ENCODE measurements at regions not wholly inside any gene's neighbourhood (a gene's known extent, or its start where the extent isn't known, plus 50 kb on each side); places are given as distances from the start of the nearest gene placed in this dataset.

DNA sequence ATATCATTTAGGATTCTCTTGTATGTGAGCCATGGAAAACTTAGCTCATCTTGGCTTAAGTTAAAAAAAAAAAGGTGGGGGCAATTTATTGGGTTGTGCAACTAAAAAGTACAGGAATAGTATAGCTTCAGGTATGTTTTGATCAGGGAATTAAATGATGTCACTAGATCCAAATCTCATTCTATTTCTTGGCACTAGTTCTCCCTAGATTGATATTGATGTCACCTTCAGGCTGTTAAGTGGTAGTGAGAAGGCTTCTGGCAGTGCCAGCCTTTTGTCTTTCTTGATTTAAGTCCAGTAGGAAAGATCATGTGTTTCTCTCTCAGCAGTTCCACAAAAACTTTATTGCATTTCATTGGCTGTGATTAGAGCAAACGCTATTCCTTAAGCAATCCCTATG lies 65.0 kb upstream of the ZBED5 start:
- intact Hi-C loops (cut with micrococcal nuclease) = no loop called here
- Mint-ChIP-seq H3K27ac (no peak overlapping the region), H3K4me1 (ENCODE audit: low read depth) (no peaks in the 10 kb centered on the region), H3K27me3 (ENCODE audit: insufficient read depth) (peaks cover 13% of the 10 kb centered on the region), H3K36me3 (ENCODE audit: low read depth) (no peaks in the 10 kb centered on the region), H3K9me3 (peaks cover 11% of the 10 kb centered on the region), H3K4me3 (no peak overlapping the region)
- DNase-seq (ENCODE audit: low spot score) = no peak

DNA sequence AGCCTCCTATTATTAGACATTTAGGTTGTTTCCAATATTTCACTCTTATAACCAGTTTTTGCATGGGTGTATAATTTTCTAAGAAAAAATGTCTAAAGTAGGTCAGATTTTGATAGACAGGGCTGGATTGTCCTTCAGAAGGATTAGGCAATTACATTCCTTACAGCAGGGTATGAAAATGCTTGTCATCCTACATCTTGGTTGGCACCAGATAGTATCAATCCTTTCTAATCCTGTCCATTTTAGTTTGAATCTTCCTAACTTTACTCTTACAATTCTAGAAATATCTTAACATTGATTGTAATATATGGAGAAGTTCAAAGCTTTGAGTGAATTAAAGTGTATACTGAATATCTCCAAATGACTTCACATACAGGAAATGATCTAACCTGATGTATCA lies 63.0 kb upstream of the ZBED5 start:
- no peak overlapping the region for H3K4me3 Mint-ChIP-seq
- H3K27me3 Mint-ChIP-seq (ENCODE audit: insufficient read depth) = peaks cover 3% of the 10 kb centered on the region
- H3K9me3 Mint-ChIP-seq = peaks cover 22% of the 10 kb centered on the region
- no peaks in the 10 kb centered on the region for H3K36me3 Mint-ChIP-seq (ENCODE audit: low read depth)
- intact Hi-C loops (cut with micrococcal nuclease) = no loop called here
- no peak for DNase-seq (ENCODE audit: low spot score)
- H3K27ac Mint-ChIP-seq = no peak overlapping the region
- no peaks in the 10 kb centered on the region for H3K4me1 Mint-ChIP-seq (ENCODE audit: low read depth)

DNA sequence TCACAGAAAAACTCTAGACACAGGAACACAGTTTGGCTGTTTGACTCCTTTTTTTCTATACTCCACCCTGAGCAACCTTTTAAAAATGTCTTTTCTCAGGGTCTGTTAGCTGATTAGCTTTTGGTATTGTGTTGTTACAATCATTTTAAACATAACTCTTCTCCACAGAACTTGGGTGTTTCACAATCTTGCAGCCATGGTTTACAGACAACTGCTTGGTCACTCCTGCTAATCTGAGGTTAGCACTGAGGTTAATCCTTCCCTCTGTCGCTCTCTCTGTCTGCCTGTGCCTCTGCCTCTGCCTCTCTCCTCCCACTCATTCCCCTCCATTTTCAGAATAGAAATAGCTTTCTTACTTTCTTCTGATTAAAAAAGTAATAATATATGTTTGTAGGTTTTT lies 62.4 kb upstream of the ZBED5 start:
- no peak overlapping the region for H3K4me3 Mint-ChIP-seq
- peak overlapping the region; percentile 15 for H3K27ac Mint-ChIP-seq
- H3K9me3 Mint-ChIP-seq = peaks cover 22% of the 10 kb centered on the region
- intact Hi-C loops (cut with micrococcal nuclease) = no loop called here
- H3K36me3 Mint-ChIP-seq (ENCODE audit: low read depth) = no peaks in the 10 kb centered on the region
- no peak for DNase-seq (ENCODE audit: low spot score)
- H3K27me3 Mint-ChIP-seq (ENCODE audit: insufficient read depth) = peaks cover 3% of the 10 kb centered on the region
- H3K4me1 Mint-ChIP-seq (ENCODE audit: low read depth) = no peaks in the 10 kb centered on the region

DNA sequence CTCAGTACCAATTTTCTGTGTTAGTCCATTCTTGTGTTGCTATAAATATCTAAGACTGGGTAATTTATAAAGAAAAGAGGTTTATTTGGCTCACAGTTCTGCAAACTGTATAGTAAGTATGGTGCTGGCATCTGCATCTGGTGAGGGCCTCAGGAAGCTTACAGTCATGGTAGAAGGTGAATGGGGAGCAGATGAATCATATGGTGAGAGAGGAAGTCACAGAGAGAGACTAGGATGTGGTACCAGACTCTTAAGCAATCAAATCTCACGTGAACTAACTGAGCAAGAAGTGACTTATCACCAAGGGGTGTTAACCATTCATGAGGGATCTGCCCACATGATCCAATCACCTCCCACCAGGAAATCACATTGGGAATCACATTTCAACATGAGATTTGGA lies 60.8 kb upstream of the ZBED5 start:
- H3K9me3 Mint-ChIP-seq = peaks cover 22% of the 10 kb centered on the region
- no peak overlapping the region for H3K27ac Mint-ChIP-seq
- no peaks in the 10 kb centered on the region for H3K4me1 Mint-ChIP-seq (ENCODE audit: low read depth)
- no peak for DNase-seq (ENCODE audit: low spot score)
- no peaks in the 10 kb centered on the region for H3K36me3 Mint-ChIP-seq (ENCODE audit: low read depth)
- no peak overlapping the region for H3K4me3 Mint-ChIP-seq
- intact Hi-C loops (cut with micrococcal nuclease) = no loop called here
- H3K27me3 Mint-ChIP-seq (ENCODE audit: insufficient read depth) = peaks cover 2% of the 10 kb centered on the region

DNA sequence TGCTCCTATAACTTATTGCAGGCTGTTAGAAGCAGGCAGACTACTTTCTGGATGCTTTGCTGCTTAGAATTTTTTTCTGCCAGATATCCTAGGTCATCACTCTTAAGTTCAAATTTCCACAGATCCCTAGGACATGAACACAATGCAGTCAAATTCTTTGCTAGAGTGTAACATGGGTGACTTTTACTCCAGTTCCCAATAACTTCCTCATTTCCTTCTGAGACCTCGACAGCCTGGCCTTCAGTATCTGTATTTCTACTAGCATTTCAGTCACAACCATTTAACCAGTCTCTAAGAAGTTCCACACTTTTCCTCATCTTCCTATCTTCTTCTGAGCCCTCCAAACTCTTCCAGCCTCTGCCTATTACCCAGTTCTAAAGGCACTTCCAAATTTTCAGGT lies 60.4 kb upstream of the ZBED5 start:
- no peak for DNase-seq (ENCODE audit: low spot score)
- peaks cover 2% of the 10 kb centered on the region for H3K27me3 Mint-ChIP-seq (ENCODE audit: insufficient read depth)
- intact Hi-C loops (cut with micrococcal nuclease) = no loop called here
- H3K4me1 Mint-ChIP-seq (ENCODE audit: low read depth) = no peaks in the 10 kb centered on the region
- no peaks in the 10 kb centered on the region for H3K36me3 Mint-ChIP-seq (ENCODE audit: low read depth)
- H3K27ac Mint-ChIP-seq = no peak overlapping the region
- H3K9me3 Mint-ChIP-seq = peaks cover 22% of the 10 kb centered on the region
- H3K4me3 Mint-ChIP-seq = no peak overlapping the region

DNA sequence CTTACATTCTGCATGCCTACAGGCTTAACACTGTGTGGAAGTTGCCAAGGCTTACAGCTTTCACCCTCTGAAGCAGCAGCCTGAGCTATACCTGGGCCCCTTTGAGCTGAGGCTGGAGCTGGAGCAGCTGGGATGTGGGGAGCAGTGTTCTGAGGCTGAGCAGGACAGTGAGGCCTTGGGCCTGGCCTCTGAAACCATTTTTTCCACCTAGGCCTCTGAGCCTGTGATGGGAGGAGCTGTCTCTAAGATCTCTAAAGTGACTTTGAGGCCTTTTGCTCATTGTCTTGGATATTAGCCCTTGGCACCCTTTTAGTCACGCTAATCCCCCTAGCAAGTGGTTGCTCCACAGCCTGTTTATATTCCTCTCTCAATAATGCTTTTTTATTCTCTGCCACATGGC lies 59.9 kb upstream of the ZBED5 start:
- no peaks in the 10 kb centered on the region for H3K36me3 Mint-ChIP-seq (ENCODE audit: low read depth)
- no peaks in the 10 kb centered on the region for H3K4me1 Mint-ChIP-seq (ENCODE audit: low read depth)
- peaks cover 2% of the 10 kb centered on the region for H3K27me3 Mint-ChIP-seq (ENCODE audit: insufficient read depth)

GRCh38 chr11:10916665-10917064 lies 58.8 kb upstream of the ZBED5 start:
- H3K9me3 Mint-ChIP-seq = peaks cover 22% of the 10 kb centered on the region
- H3K27me3 Mint-ChIP-seq (ENCODE audit: insufficient read depth) = peaks cover 2% of the 10 kb centered on the region
- H3K4me3 Mint-ChIP-seq = no peak overlapping the region
- DNase-seq (ENCODE audit: low spot score) = no peak
- intact Hi-C loops (cut with micrococcal nuclease) = no loop called here
- H3K36me3 Mint-ChIP-seq (ENCODE audit: low read depth) = no peaks in the 10 kb centered on the region
- no peak overlapping the region for H3K27ac Mint-ChIP-seq
- H3K4me1 Mint-ChIP-seq (ENCODE audit: low read depth) = no peaks in the 10 kb centered on the region

More for the DNA sequence above, 59.9 kb upstream of the ZBED5 start:
- Mint-ChIP-seq H3K9me3 (peaks cover 22% of the 10 kb centered on the region), H3K4me3 (no peak overlapping the region), H3K27ac (no peak overlapping the region)
- no peak for DNase-seq (ENCODE audit: low spot score)
- intact Hi-C loops (cut with micrococcal nuclease) = no loop called here

DNA sequence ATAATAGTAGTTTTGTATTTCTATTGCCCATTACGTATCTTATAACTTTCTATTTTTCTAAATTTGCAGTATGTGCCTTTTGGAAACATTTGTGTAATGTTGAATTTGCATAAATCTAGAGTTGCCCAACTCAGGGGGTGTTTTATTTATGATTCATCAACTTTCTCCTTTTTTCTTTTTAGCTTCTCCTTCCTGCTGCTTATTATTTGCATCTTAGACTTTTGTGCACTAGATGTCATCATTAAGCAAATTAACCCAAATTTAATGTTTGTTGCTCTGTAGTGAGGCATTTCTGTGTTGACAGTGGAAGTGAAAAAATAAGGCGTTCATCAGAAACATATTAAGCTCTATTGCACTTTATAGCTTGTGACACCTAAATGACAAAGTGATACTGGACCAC lies 56.2 kb upstream of the ZBED5 start:
- peaks cover 22% of the 10 kb centered on the region for H3K9me3 Mint-ChIP-seq

GRCh38 chr11:10913075-10913474 lies 55.2 kb upstream of the ZBED5 start:
- no peak overlapping the region for H3K4me3 Mint-ChIP-seq
- no peaks in the 10 kb centered on the region for H3K27me3 Mint-ChIP-seq (ENCODE audit: insufficient read depth)
- intact Hi-C loops (cut with micrococcal nuclease) = no loop called here
- no peaks in the 10 kb centered on the region for H3K4me1 Mint-ChIP-seq (ENCODE audit: low read depth)
- no peaks in the 10 kb centered on the region for H3K36me3 Mint-ChIP-seq (ENCODE audit: low read depth)
- H3K9me3 Mint-ChIP-seq = peaks cover 14% of the 10 kb centered on the region
- no peak for DNase-seq (ENCODE audit: low spot score)
- no peak overlapping the region for H3K27ac Mint-ChIP-seq

More for the DNA sequence above, 56.2 kb upstream of the ZBED5 start:
- no peaks in the 10 kb centered on the region for H3K27me3 Mint-ChIP-seq (ENCODE audit: insufficient read depth)
- no peak for DNase-seq (ENCODE audit: low spot score)
- intact Hi-C loops (cut with micrococcal nuclease) = no loop called here
- no peak overlapping the region for H3K27ac Mint-ChIP-seq
- H3K36me3 Mint-ChIP-seq (ENCODE audit: low read depth) = no peaks in the 10 kb centered on the region
- no peaks in the 10 kb centered on the region for H3K4me1 Mint-ChIP-seq (ENCODE audit: low read depth)
- H3K4me3 Mint-ChIP-seq = no peak overlapping the region

DNA sequence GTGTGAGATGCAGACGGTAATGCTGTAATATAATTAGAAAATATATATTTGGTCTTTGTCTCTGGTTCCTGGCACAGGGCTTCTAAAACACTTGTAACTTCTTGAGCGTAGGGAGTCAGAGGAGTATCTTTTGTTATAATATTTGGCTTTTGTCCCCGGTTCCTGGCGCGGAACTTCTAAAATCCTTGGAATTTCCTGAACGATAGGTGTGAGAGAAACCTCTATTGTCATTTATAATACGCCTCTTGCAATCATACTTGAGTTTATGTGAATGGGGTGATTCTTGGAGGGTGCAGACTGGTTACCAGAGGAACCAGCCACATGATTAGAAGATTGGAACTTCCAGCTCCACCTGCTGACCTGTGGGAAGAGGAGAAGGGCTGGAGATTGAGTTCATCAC lies 54.1 kb upstream of the ZBED5 start:
- H3K27me3 Mint-ChIP-seq (ENCODE audit: insufficient read depth) = peaks cover under 1% of the 10 kb centered on the region
- H3K4me3 Mint-ChIP-seq = no peak overlapping the region
- intact Hi-C loops (cut with micrococcal nuclease) = no loop called here
- H3K9me3 Mint-ChIP-seq = peaks cover 6% of the 10 kb centered on the region
- no peak for DNase-seq (ENCODE audit: low spot score)
- H3K36me3 Mint-ChIP-seq (ENCODE audit: low read depth) = no peaks in the 10 kb centered on the region
- H3K4me1 Mint-ChIP-seq (ENCODE audit: low read depth) = no peaks in the 10 kb centered on the region
- H3K27ac Mint-ChIP-seq = no peak overlapping the region

GRCh38 chr11:10909141-10909883 lies 51.5 kb upstream of the ZBED5 start:
- Mint-ChIP-seq H3K9me3 (no peaks in the 10 kb centered on the region), H3K36me3 (ENCODE audit: low read depth) (no peaks in the 10 kb centered on the region), H3K4me3 (no peak overlapping the region), H3K27me3 (ENCODE audit: insufficient read depth) (peaks cover 8% of the 10 kb centered on the region), H3K4me1 (ENCODE audit: low read depth) (no peaks in the 10 kb centered on the region), H3K27ac (no peak overlapping the region)
- intact Hi-C loops (cut with micrococcal nuclease) = no loop called here
- no peak for DNase-seq (ENCODE audit: low spot score)

DNA sequence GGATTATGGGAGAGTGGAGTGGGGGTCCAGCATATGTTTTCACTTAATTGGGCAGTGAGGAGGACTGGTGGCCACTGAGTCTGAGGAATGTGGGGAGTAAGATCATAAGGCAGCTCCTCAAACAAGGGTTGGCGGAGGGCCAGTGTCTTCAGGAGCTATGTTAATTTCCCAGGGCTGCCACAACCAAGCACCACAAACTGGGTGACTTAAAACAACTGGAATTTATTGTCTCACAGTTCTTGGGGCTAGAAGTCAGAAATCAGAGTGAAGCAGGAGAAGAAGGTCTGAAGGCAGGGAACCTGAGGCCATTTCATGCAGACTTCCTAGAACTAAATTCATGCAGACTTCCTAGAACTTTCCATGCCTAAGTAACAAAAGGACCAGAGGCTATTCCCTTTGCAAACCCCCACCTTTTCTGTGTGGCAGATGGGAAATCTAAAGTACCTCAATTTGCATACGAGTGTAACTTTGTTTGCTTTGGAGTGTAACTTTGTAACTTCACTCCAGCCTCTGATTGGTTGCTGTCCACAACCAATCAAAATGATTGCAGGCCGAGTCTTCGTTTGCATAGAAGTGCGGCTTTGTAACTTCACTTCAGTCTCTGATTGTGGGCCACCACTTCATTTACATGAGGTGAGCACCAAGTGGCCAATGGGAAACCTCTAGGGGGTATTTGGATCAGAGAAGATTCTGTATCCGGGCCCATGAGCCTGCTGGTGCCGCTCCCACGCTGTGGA lies 50.5 kb upstream of the ZBED5 start:
- no peaks in the 10 kb centered on the region for H3K36me3 Mint-ChIP-seq (ENCODE audit: low read depth)
- H3K27ac Mint-ChIP-seq = no peak overlapping the region
- H3K4me1 Mint-ChIP-seq (ENCODE audit: low read depth) = no peaks in the 10 kb centered on the region
- H3K27me3 Mint-ChIP-seq (ENCODE audit: insufficient read depth) = peaks cover 8% of the 10 kb centered on the region
- intact Hi-C loops (cut with micrococcal nuclease) = no loop called here
- H3K9me3 Mint-ChIP-seq = no peaks in the 10 kb centered on the region
- DNase-seq (ENCODE audit: low spot score) = no peak
- no peak overlapping the region for H3K4me3 Mint-ChIP-seq
